ENCODE measurements at regions not wholly inside any gene's neighbourhood (a gene's known extent, or its start where the extent isn't known, plus 50 kb on each side); places are given as distances from the start of the nearest gene placed in this dataset.

DNA sequence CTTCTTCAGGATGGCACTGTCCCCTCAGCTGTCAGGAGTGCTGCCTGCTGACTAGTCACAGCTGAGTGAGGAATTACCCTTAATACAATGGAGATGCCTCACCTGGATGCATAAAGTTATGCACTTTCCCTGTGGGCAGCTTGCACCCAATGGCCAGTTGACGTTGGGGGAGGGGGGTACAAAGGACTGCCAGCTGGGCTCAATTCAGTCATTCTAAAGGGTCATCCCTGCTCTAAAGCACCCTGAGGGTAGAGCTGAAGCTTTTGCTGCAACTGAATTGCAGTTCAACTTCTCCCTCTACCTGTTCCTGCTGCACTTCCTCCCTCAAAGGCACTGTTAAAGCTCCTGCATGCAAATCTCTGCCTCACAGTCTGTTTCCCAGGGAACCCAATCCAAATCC lies 147.8 kb upstream of the SESN3 start:
- Histone ChIP-seq H3K4me1 (ENCODE audit: insufficient read depth, low read length) (no peaks in the 10 kb centered on the region), H3K27ac (ENCODE audit: low read length) (no peak overlapping the region), H3K27me3 (ENCODE audit: low read length) (peaks cover 24% of the 10 kb centered on the region; the same call in 1 of the 2 replicates), H3K9ac (ENCODE audit: low read length) (no peak overlapping the region), H3F3A (ENCODE audit: low read length, unreplicated experiment) (no peaks in the 10 kb centered on the region), H3K9me3 (ENCODE audit: low read length) (no peaks in the 10 kb centered on the region), H4K20me1 (ENCODE audit: low read length) (no peaks in the 10 kb centered on the region), H3K79me2 (ENCODE audit: low read length) (no peaks in the 10 kb centered on the region), H2AFZ (ENCODE audit: low read length) (no peak overlapping the region), H3K9me2 (replicated peaks; ENCODE audit: low read length) (no peaks in the 10 kb centered on the region), H3K36me3 (ENCODE audit: low read depth, low read length) (no peaks in the 10 kb centered on the region), H3K4me3 (ENCODE audit: low read length) (no peak overlapping the region), H3K4me2 (ENCODE audit: low read length) (no peak overlapping the region)
- TF ChIP-seq, protein P1, sequence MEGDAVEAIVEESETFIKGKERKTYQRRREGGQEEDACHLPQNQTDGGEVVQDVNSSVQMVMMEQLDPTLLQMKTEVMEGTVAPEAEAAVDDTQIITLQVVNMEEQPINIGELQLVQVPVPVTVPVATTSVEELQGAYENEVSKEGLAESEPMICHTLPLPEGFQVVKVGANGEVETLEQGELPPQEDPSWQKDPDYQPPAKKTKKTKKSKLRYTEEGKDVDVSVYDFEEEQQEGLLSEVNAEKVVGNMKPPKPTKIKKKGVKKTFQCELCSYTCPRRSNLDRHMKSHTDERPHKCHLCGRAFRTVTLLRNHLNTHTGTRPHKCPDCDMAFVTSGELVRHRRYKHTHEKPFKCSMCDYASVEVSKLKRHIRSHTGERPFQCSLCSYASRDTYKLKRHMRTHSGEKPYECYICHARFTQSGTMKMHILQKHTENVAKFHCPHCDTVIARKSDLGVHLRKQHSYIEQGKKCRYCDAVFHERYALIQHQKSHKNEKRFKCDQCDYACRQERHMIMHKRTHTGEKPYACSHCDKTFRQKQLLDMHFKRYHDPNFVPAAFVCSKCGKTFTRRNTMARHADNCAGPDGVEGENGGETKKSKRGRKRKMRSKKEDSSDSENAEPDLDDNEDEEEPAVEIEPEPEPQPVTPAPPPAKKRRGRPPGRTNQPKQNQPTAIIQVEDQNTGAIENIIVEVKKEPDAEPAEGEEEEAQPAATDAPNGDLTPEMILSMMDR (conservative IDR thresholded peaks at IDR 0.05; ENCODE audit: low read depth, low read length): no peak
- TF ChIP-seq EZH2phosphoT487 (IDR thresholded peaks at IDR 0.05; ENCODE audit: borderline replicate concordance, low read length) (no peak), EZH2 (IDR thresholded peaks at IDR 0.05; ENCODE audit: low read length, unreplicated experiment) (no peak)
- ATAC-seq (no peak), DNase-seq (no peak)
- ChIA-PET POLR2A (ENCODE audit: unreplicated experiment) (no interaction called here), CTCF (no interaction called here)
- intact Hi-C loops (cut with micrococcal nuclease): no loop called here
- no TSS peak for BruUV-seq (replicated peaks)

DNA sequence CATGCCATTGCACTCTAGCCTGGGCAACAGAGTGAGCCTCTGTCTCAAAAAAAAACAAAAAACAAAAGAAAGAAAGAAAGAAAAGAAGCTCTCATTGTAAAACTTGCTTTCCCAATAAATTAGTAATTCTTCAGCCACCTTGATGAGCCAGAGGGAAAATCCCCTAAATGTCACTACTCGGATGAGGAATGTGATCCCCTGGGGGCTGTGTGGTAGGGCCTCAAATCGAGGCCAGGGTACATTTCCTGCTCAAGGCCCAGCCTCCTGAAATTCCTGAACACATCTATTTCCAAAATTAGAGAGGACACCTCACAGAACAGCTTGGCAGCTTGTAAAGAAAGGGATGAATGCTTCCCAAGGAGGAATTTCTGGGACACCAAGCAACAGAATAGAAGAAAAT lies 147.1 kb upstream of the SESN3 start:
- CTCF ChIA-PET: no interaction called here

DNA sequence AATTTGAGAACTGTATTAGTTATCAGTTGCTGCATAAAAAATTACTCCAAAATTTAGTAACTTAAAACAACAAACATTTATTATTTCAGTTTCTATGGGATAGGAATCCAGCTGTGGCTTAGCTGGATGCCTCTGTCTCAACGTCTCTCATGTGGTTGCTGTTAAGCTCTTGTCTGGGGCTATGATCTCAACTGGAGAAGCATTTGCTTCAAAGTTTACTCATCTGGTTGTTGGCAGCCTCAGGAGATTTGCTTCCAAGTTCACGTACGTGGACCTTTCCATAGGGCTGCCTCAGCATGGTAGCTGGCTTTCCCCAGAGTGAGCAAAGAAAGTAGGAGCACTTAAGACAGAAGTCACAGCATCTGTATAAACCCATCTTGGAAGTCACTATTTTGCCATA lies 144.9 kb upstream of the SESN3 start:
- ATAC-seq: no peak
- Histone ChIP-seq H3K79me2 (ENCODE audit: low read length) (no peaks in the 10 kb centered on the region), H3K27me3 (ENCODE audit: low read length) (peaks cover 12% of the 10 kb centered on the region; the same call in 1 of the 2 replicates), H3K9me3 (ENCODE audit: low read length) (no peaks in the 10 kb centered on the region), H3K4me2 (ENCODE audit: low read length) (no peak overlapping the region), H3K9ac (ENCODE audit: low read length) (no peak overlapping the region), H3K9me2 (replicated peaks; ENCODE audit: low read length) (no peaks in the 10 kb centered on the region), H4K20me1 (ENCODE audit: low read length) (no peaks in the 10 kb centered on the region), H3K27ac (ENCODE audit: low read length) (no peak overlapping the region), H2AFZ (ENCODE audit: low read length) (no peak overlapping the region), H3F3A (ENCODE audit: low read length, unreplicated experiment) (no peaks in the 10 kb centered on the region), H3K4me1 (ENCODE audit: insufficient read depth, low read length) (no peaks in the 10 kb centered on the region), H3K4me3 (ENCODE audit: low read length) (no peak overlapping the region), H3K36me3 (ENCODE audit: low read depth, low read length) (no peaks in the 10 kb centered on the region)
- intact Hi-C loops (cut with micrococcal nuclease): no loop called here
- no peak for DNase-seq
- ChIA-PET POLR2A (ENCODE audit: unreplicated experiment) (no interaction called here), CTCF (no interaction called here)
- no peak for TF ChIP-seq EZH2 (IDR thresholded peaks at IDR 0.05; ENCODE audit: low read length, unreplicated experiment)
- TF ChIP-seq EZH2phosphoT487 (IDR thresholded peaks at IDR 0.05; ENCODE audit: borderline replicate concordance, low read length): no peak
- TF ChIP-seq, protein P1 (conservative IDR thresholded peaks at IDR 0.05; ENCODE audit: low read depth, low read length): no peak
- BruUV-seq (replicated peaks): no TSS peak

More for the DNA sequence above, 147.1 kb upstream of the SESN3 start:
- no TSS peak for BruUV-seq (replicated peaks)
- no peaks in the 10 kb centered on the region for H4K20me1 ChIP-seq (ENCODE audit: low read length)
- no peak overlapping the region for H2AFZ ChIP-seq (ENCODE audit: low read length)
- H3K4me2 ChIP-seq (ENCODE audit: low read length): no peak overlapping the region
- no peak overlapping the region for H3K4me3 ChIP-seq (ENCODE audit: low read length)
- H3K27ac ChIP-seq (ENCODE audit: low read length): no peak overlapping the region
- no peaks in the 10 kb centered on the region for H3K9me3 ChIP-seq (ENCODE audit: low read length)
- no peaks in the 10 kb centered on the region for H3F3A ChIP-seq (ENCODE audit: low read length, unreplicated experiment)
- ATAC-seq (no peak), DNase-seq (no peak)
- no peaks in the 10 kb centered on the region for H3K36me3 ChIP-seq (ENCODE audit: low read depth, low read length)
- POLR2A ChIA-PET (ENCODE audit: unreplicated experiment): no interaction called here
- H3K79me2 ChIP-seq (ENCODE audit: low read length): no peaks in the 10 kb centered on the region
- H3K4me1 ChIP-seq (ENCODE audit: insufficient read depth, low read length): no peaks in the 10 kb centered on the region
- H3K9me2 ChIP-seq (replicated peaks; ENCODE audit: low read length): no peaks in the 10 kb centered on the region
- TF ChIP-seq EZH2 (IDR thresholded peaks at IDR 0.05; ENCODE audit: low read length, unreplicated experiment): no peak
- H3K27me3 ChIP-seq (ENCODE audit: low read length): peaks cover 18% of the 10 kb centered on the region; the same call in 1 of the 2 replicates
- intact Hi-C loops (cut with micrococcal nuclease): no loop called here
- no peak overlapping the region for H3K9ac ChIP-seq (ENCODE audit: low read length)
